Pancreas (tissue), 10 donors: ENCODE measurements at regions not wholly inside any gene's neighbourhood (a gene's known extent, or its start where the extent isn't known, plus 50 kb on each side); places are given as distances from the start of the nearest gene placed in this dataset.

ENCODE experiments used
- ATAC-seq, 4 donors: fragments of 200-7000 bp; cut with Tn5 transposase; one replicate each; pipeline versions ENCODE4 v1.8.0 to v1.9.1; 2020; ENCODE audit warnings: mild to moderate bottlenecking in 4 of 4, moderate library complexity in 4 of 4
- DNase-seq, 6 donors: peaks; one replicate each; pipeline ENCODE4 v3.0.0-alpha.2; 2020
- FAIRE-seq: peaks from 2 replicates; lab custom pipeline; 2012; peaks lifted over from hg19 to GRCh38; lab: Jason Lieb, UNC
- H3K27ac ChIP-seq, 4 donors: fragments of 200-600 bp; sonication (generic); 1 replicate in 3 of 4; 2 replicates in 1 of 4; pipeline versions ENCODE4 v1.5.0 to v1.8.0; 2020
- H3K27me3 ChIP-seq, 4 donors: fragments of 200-600 bp; one replicate each; pipeline ENCODE4 v1.8.0; 2021
- H3K36me3 ChIP-seq, 3 donors: fragments of 200-600 bp; sonication (generic) in 1 of 3; one replicate each; pipeline versions ENCODE4 v1.5.0 to v1.8.0; 2020 to 2021
- H3K4me1 ChIP-seq, 3 donors: fragments of 200-600 bp; one replicate each; pipeline ENCODE4 v1.8.0; 2021
- H3K4me3 ChIP-seq, 4 donors: fragments of 200-600 bp; sonication (generic) in 2 of 4; one replicate each; pipeline versions ENCODE4 v1.5.0 to v1.8.0; 2020 to 2021
- H3K9me3 ChIP-seq, 4 donors: fragments of 200-600 bp; one replicate each; pipeline ENCODE4 v1.8.0; 2021
- WGBS, 2 donors: extraction: QIAGEN DNeasy Blood & Tissue Kit; methylation state at CpG; one replicate each; pipeline ENCODE4 v1.1.7; 2013; 5-methylcytosine and 5-hydroxymethylcytosine counted together
- intact Hi-C, 3 donors: fragments of 100-400 bp; cut with DNase I; formaldehyde crosslinking; loops; one replicate each; pipeline versions ENCODE4 v1.11.1 to v1.14.2; 2022
- TF ChIP-seq, protein P1 (sequence below), 4 donors: fragments of 200-600 bp; sonication (generic) in 3 of 4; IDR thresholded peaks; one replicate each; pipeline versions ENCODE4 v1.5.0 to v1.8.0; 2021; ENCODE audit warnings: antibody characterized with exemption in 4 of 4
- donor health status: healthy with polysubstance abuse.
- donor health status: DM: no; HTN: no; CAD: no; lungs with moderate emphysema.
- donor health status: DM: no; HTN: no; CAD: no.
- donor health status: control.
- donor health status: control.
- donor health status: Bipolar disorder and iron deficiency.
- donor health status: DM: yes; HTN: yes; CAD: no.
- donor health status: DM: no; HTN: no; CAD: no.
- donor health status: DM: no; HTN: no; CAD: no.
- donor health status: DM: yes; HTN: yes; CAD: no.

DNA sequence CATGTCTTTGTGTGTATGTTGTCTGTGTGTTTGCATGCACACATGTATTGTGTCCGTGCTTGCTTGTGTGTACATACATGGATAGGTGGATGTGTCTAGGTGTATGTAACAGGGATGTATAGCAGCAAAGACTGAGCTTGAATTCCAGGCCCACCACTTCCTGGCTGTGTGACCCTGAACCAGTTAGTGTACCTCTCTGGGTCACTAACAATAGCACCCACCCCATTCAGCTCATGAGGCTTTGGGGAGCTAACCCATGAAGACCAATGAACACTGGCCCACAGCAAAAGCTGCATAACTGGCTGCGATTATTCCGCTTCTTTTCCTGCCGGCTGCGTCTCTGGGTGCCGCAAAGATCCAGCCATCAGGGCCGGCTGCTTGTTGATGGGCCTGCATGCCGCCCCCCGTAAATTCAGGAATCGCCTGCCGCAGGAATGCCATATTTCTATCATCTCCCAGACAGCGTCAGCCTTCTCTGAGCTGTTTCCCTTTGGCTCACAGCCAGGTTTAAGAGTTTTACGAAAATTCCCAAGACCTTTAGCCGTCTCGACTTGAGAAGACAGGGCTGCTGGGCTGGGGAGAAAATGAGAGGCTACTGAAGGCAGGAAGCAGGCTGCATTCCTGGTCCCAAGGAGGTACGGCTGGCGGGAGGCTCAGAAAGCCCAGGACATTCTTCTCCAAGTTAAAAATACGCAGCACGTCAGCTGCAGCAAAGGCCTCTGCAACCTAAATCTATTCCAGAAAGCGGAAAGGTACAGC, 224.6 kb downstream of the MN1 start:
- H3K4me3 ChIP-seq = no peak overlapping the region
- no peak for DNase-seq
- TF ChIP-seq, protein P1, sequence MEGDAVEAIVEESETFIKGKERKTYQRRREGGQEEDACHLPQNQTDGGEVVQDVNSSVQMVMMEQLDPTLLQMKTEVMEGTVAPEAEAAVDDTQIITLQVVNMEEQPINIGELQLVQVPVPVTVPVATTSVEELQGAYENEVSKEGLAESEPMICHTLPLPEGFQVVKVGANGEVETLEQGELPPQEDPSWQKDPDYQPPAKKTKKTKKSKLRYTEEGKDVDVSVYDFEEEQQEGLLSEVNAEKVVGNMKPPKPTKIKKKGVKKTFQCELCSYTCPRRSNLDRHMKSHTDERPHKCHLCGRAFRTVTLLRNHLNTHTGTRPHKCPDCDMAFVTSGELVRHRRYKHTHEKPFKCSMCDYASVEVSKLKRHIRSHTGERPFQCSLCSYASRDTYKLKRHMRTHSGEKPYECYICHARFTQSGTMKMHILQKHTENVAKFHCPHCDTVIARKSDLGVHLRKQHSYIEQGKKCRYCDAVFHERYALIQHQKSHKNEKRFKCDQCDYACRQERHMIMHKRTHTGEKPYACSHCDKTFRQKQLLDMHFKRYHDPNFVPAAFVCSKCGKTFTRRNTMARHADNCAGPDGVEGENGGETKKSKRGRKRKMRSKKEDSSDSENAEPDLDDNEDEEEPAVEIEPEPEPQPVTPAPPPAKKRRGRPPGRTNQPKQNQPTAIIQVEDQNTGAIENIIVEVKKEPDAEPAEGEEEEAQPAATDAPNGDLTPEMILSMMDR (IDR thresholded peaks at IDR 0.05) = no peak
- peak in 1 of 4 donors; percentile 17 for ATAC-seq
- 63% methylated on average over 20 of the region's 20 CpGs for WGBS, 2 donors
- H3K27me3 ChIP-seq = no peaks in the 10 kb centered on the region
- H3K27ac ChIP-seq = no peak overlapping the region
- FAIRE-seq = no peak
- no peaks in the 10 kb centered on the region for H3K9me3 ChIP-seq
- intact Hi-C loops = no loop called here
- H3K36me3 ChIP-seq = no peaks in the 10 kb centered on the region
- H3K4me1 ChIP-seq = no peaks in the 10 kb centered on the region

DNA sequence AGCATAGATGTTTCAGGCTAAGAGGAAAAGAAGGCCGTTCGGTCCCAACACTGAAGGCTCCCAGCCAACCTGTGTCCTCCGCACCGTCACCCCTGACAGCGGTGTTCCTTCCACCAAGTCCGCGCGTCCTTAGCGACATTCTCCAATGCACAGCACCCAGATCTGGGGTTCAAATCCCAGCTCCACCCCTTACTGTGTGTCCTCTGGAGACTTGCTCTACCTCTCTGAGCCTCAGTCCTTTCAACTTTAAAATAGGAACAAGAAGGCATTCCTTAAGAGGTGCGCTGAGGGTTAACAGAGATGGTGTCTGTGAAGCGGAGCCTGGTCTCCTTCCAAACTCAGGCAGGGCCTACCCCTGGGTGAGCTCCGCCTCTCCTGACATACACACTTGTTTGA, 224.0 kb downstream of the MN1 start:
- DNase-seq (no peak), FAIRE-seq (no peak), ATAC-seq (no peak)
- TF ChIP-seq, protein P1 (IDR thresholded peaks at IDR 0.05) = no peak
- no peak overlapping the region for H3K27ac ChIP-seq
- no peaks in the 10 kb centered on the region for H3K27me3 ChIP-seq
- H3K4me1 ChIP-seq = no peaks in the 10 kb centered on the region
- intact Hi-C loops = no loop called here
- H3K4me3 ChIP-seq = no peak overlapping the region
- no peaks in the 10 kb centered on the region for H3K36me3 ChIP-seq
- no peaks in the 10 kb centered on the region for H3K9me3 ChIP-seq
- 90 to 96% methylated on average over 12 of the region's 12 CpGs for WGBS, 2 donors

DNA sequence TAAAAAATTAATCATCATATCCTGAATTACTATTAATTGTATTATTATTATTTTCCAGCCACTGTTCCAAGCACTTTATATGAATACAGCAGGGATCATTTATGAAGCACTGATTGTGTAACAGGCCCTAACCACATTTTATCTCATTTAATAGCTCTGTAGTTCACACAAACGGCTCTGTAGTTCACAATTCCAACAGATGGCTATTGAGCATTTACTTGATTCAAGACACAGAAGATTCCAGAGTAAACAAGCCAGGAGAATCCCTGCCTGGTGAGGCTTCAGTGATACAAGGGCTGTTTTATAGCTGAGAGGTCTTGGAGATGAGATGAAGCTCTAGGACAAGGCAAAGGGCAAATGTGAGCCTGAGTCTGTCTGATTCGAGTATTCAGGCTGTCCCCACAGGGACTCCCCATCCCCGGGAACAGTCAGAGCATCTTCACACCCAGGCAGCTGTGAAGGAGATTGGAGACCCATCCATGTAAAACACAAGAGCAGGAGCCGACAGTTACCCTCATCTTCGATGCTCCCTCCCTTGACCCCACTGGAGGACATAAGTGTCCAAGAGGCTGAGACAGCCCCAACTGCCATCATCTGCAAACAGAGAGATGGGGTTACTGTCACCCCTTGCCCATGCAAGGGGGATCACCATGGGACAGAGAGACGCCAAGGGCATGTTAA, 222.5 kb downstream of the MN1 start:
- FAIRE-seq = no peak
- Histone ChIP-seq H3K27ac (no peak overlapping the region), H3K36me3 (no peaks in the 10 kb centered on the region), H3K27me3 (no peaks in the 10 kb centered on the region), H3K4me3 (no peak overlapping the region), H3K4me1 (no peaks in the 10 kb centered on the region), H3K9me3 (no peaks in the 10 kb centered on the region)
- TF ChIP-seq, protein P1 (IDR thresholded peaks at IDR 0.05) = no peak
- DNase-seq = no peak
- no peak for ATAC-seq
- intact Hi-C loops = no loop called here
- WGBS, 2 donors = 65 to 71% methylated on average over 6 of the region's 6 CpGs

DNA sequence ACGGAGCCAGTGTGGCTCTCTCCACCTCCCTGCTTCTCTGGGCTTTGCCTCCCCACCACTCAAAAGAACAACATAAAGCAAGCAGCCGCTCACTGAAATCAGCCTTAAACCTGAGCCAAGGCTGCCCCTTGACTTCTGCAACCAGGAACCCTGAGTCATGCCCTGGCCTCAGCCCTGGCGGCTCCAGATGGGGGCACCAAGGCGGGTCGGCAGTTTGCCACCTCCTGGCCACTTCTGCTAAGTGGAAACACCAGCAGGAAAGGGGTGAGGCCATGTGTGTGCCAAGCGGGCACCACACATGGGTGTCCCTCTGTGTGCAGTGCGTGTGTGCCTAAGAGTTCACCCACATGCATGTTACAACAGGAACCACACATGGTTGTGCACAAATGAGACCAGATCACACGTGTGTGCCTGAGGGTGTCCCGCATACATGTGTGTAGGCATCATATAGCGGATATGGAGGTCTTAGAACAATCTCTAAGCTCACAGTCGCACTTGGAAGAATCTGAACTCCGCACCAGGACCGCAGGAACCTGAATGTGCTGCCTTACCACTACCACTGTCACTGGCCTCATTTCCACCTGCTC, 221.2 kb downstream of the MN1 start:
- H3K27ac ChIP-seq = no peak overlapping the region
- ATAC-seq = no peak
- no peak for DNase-seq
- no peaks in the 10 kb centered on the region for H3K9me3 ChIP-seq
- no peak overlapping the region for H3K4me3 ChIP-seq
- H3K36me3 ChIP-seq = no peaks in the 10 kb centered on the region
- TF ChIP-seq, protein P1 (IDR thresholded peaks at IDR 0.05) = no peak
- no peaks in the 10 kb centered on the region for H3K27me3 ChIP-seq
- intact Hi-C loops = no loop called here
- H3K4me1 ChIP-seq = no peaks in the 10 kb centered on the region
- WGBS, 2 donors = 79 to 82% methylated on average over 13 of the region's 13 CpGs
- no peak for FAIRE-seq
